Hepatocyte (in vitro differentiated cells): ENCODE measurements at regions not wholly inside any gene's neighbourhood (a gene's known extent, or its start where the extent isn't known, plus 50 kb on each side); places are given as distances from the start of the nearest gene placed in this dataset.

Experiments used
- CTCF ChIP-seq: fragments of 200-600 bp; sonication (generic); IDR thresholded peaks from 2 replicates; pipeline ENCODE4 v1.5.1; 2016; ENCODE audit warnings: antibody characterized with exemption, mild to moderate bottlenecking; ENCODE audit not compliant: poor library complexity
- EZH2 ChIP-seq: fragments of 200-600 bp; sonication (generic); IDR thresholded peaks from 2 replicates; pipeline ENCODE4 v1.6.1; 2016; ENCODE audit warnings: antibody characterized with exemption, mild to moderate bottlenecking, borderline replicate concordance
- EZH2phosphoT487 ChIP-seq: fragments of 200-600 bp; sonication (generic); IDR thresholded peaks from one replicate; pipeline ENCODE4 v1.6.1; 2018; ENCODE audit warnings: antibody characterized with exemption, mild to moderate bottlenecking, low read depth, moderate library complexity; ENCODE audit not compliant: unreplicated experiment, severe bottlenecking

- TF ChIP-seq CTCF (no peak), EZH2 (no peak), EZH2phosphoT487 (no peak)
Measured at GRCh38 chr1:219824338-219824737, 104.0 kb downstream of the SLC30A10 start.
